Memory B cell (primary cell): ENCODE measurements at regions not wholly inside any gene's neighbourhood (a gene's known extent, or its start where the extent isn't known, plus 50 kb on each side); places are given as distances from the start of the nearest gene placed in this dataset.

Source experiments
- ATAC-seq: fragments of 150-1000 bp; cut with Tn5 transposase; 2 replicates; pipeline ENCODE4 v1.10.0; 2021; ENCODE audit warnings: low read depth, mild to moderate bottlenecking, moderate library complexity
- DNase-seq, 2 donors: peaks; one replicate each; pipeline ENCODE4 v3.0.0; 2022; ENCODE audit warnings: low spot score in 2 of 2
- H3K27ac Mint-ChIP-seq: one replicate; pipeline ENCODE4 v1.8.0; 2022; ENCODE audit warnings: mild to moderate bottlenecking, moderate library complexity, mixed read lengths
- H3K27me3 Mint-ChIP-seq: one replicate; pipeline ENCODE4 v1.8.0; 2022; ENCODE audit warnings: mixed read lengths
- H3K36me3 Mint-ChIP-seq: one replicate; pipeline ENCODE4 v1.8.0; 2022; ENCODE audit warnings: mild to moderate bottlenecking, mixed read lengths
- H3K4me1 Mint-ChIP-seq: one replicate; pipeline ENCODE4 v1.8.0; 2022; ENCODE audit warnings: mixed read lengths
- H3K4me3 Mint-ChIP-seq: one replicate; pipeline ENCODE4 v1.8.0; 2022; ENCODE audit warnings: mild to moderate bottlenecking, moderate library complexity, mixed read lengths
- H3K9me3 Mint-ChIP-seq: one replicate; pipeline ENCODE4 v1.8.0; 2022; ENCODE audit warnings: mixed read lengths

DNA sequence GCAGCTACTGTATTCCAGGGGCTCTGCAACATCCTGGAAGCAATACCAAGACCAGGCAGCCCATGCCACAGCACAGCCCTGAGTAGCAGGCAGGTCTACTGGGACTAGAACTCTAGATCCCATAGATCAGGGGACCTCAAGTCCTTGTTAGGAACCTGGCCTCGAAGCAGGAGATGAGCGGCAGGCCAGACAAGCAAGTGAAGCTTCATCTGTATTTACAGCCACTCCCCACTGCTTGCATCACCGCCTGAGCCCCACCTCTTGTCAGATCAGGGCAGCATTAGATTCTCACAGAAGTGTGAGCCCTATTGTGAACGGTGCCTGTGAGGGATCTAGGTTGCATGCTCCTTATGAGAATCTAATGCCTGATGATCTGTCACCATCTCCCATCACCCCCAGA is 295.7 kb upstream of the TNRC6C start:
- H3K27me3 Mint-ChIP-seq, result peaks cover 15% of the 10 kb centered on the region
- no peak for DNase-seq
- peaks cover 8% of the 10 kb centered on the region for H3K9me3 Mint-ChIP-seq
- no peak for ATAC-seq
- peaks cover 9% of the 10 kb centered on the region for H3K36me3 Mint-ChIP-seq
- peaks cover 17% of the 10 kb centered on the region for H3K4me1 Mint-ChIP-seq
- H3K4me3 Mint-ChIP-seq, result no peak overlapping the region
- no peak overlapping the region for H3K27ac Mint-ChIP-seq

DNA sequence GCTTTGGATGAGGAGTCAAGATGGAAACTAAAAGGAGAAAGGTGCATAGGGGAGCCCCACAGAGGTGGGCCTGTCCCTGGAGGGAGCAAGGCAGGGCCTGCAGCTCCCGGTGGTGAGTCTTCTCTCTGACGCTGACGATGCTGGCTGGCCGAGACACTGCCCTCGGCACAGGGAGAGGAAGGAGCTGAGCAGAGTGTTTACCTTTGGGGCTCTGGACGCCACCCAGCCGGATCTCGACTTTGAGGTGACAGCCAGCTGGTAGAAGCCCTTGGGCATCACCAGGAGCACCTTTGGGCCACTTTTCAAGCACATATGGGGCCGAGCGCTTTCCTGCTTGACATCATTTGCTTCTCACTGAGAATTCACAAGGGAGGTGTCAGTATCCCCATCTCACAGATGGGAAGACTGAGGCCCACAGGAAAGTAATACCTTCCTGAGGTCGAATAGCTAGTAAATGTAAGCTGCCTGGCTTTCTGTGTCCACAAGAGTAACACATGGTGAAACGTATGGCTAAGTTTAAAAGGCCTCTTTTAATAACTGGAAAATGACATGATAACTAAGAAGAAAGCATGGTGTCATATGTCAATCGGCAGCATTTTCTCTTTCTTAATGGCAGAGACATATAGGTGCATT is 294.3 kb upstream of the TNRC6C start:
- DNase-seq (no peak), ATAC-seq (no peak)
- H3K36me3 Mint-ChIP-seq, result peaks cover 8% of the 10 kb centered on the region
- H3K4me3 Mint-ChIP-seq, result no peak overlapping the region
- H3K9me3 Mint-ChIP-seq, result peaks cover 5% of the 10 kb centered on the region
- peaks cover 7% of the 10 kb centered on the region for H3K27me3 Mint-ChIP-seq
- H3K27ac Mint-ChIP-seq, result no peak overlapping the region
- peaks cover 21% of the 10 kb centered on the region for H3K4me1 Mint-ChIP-seq

DNA sequence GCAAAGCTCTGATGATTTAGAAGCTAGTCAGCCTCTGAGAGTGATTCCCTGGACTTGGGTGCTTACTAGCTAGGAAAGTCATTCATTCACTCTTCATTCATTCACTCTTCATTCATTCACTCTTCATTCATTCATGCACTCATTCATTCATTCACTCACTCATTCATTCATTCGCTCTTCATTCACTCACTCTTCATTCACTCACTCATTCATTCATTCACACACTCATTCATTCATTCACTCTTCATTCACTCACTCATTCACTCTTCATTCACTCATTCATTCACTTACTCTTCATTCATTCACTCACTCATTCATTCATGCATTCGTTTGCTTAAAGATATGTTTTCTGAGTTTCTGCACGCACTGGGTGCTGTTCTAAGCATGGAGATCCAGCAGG is 292.7 kb upstream of the TNRC6C start:
- Mint-ChIP-seq H3K36me3 (peaks cover 7% of the 10 kb centered on the region), H3K27ac (no peak overlapping the region), H3K4me1 (peaks cover 21% of the 10 kb centered on the region), H3K27me3 (peaks cover 4% of the 10 kb centered on the region), H3K4me3 (no peak overlapping the region), H3K9me3 (peaks cover 5% of the 10 kb centered on the region)
- ATAC-seq (no peak), DNase-seq (no peak)

DNA sequence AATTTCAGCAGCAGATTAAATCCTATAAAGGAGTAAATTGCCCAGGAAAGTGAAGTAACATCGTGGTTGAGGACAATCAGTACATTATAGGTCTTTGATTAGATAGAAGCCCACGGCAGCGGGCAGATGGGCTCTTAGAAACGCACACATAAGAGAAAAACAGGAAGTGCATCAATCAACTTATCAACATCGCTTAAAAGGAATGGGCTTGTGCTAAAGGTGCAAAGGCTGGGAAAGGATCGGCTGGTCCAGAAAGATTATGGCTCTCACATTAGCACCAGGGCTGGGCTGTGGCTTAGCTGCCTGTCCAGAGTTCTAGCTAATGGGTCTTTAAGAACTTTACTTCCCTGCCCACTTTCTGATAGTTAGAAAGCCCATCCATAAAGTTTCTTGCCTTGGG is 292.0 kb upstream of the TNRC6C start:
- Mint-ChIP-seq H3K4me1 (peaks cover 21% of the 10 kb centered on the region), H3K36me3 (peaks cover 7% of the 10 kb centered on the region), H3K4me3 (peak overlapping the region; percentile 89), H3K27me3 (peaks cover 4% of the 10 kb centered on the region), H3K9me3 (peaks cover 5% of the 10 kb centered on the region), H3K27ac (peak overlapping the region; percentile 48)
- DNase-seq (no peak), ATAC-seq (peak; percentile 16)

DNA sequence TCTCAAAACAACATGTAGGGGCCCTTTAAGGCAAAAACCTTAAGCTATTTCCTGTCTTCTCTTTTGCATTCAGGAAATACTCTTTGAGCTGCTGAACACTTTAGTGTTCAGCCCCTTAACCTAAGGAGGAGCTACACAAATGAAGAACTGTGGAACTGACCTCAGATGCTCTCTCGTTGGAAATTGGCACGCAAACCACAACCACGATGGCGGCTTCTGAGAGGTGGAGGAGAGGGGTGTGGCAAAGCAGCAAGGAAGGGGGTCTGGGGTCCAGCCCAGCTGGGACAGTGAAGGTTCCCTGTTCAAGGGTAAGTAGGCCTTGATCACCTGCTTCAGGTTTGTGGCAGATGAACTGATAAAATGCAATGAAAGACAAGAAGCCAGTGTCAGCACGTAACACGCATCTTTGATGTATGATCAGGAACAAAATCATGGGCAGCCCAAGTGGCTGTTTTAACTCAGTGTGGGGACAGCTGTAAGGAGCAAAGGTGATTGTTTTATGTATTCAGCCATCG is 291.6 kb upstream of the TNRC6C start:
- DNase-seq, result peak; percentile 32 to 35
- Mint-ChIP-seq H3K9me3 (peaks cover 5% of the 10 kb centered on the region), H3K36me3 (peaks cover 7% of the 10 kb centered on the region), H3K4me1 (peaks cover 21% of the 10 kb centered on the region), H3K27me3 (peaks cover 4% of the 10 kb centered on the region), H3K27ac (peak overlapping the region; percentile 48), H3K4me3 (peak overlapping the region; percentile 89)
- peak; percentile 96 for ATAC-seq

DNA sequence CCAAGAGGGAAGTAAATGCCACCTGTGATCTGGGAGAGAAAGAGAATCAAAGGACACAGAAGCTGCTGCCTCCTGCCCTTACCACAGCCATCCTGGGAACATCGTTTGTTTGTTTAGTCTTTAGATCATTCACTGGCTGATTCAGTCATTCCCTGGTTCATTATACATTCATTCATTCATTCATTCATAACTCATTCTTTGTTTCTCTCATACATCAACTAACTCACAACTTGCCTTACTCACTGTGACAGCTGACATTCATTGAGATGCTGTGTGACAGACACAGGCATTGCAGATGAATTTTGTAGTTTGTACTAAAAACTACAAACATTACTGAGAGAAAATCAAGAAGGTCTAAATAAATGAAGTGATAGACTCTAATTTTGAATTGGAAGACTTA is 291.0 kb upstream of the TNRC6C start:
- H3K4me3 Mint-ChIP-seq, result peak overlapping the region; percentile 89
- ATAC-seq, result no peak

DNA sequence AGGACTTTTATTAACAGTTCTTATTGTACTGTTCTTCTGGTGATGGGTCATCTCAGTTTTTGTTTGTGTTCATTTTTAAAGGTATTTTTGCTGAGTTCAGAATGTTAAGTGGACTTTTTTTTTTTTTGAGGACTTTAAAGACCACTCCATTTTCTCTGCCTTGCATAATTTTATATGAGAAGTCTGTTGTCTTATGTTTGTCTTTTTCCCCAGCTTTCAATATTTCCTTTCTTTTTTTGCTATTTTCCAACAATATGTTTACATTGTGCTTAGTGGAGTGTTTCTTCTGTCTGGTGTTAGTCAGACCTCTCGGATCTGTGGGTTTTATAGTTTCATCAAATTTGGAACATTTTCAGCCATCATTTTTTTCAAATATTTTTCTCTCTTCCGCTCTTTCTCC is 290.0 kb upstream of the TNRC6C start:
- H3K9me3 Mint-ChIP-seq, result peaks cover 5% of the 10 kb centered on the region
- H3K27me3 Mint-ChIP-seq, result peaks cover 2% of the 10 kb centered on the region
- H3K27ac Mint-ChIP-seq, result no peak overlapping the region
- no peak overlapping the region for H3K4me3 Mint-ChIP-seq
- H3K4me1 Mint-ChIP-seq, result peaks cover 21% of the 10 kb centered on the region
- DNase-seq (no peak), ATAC-seq (no peak)
- H3K36me3 Mint-ChIP-seq, result peaks cover 7% of the 10 kb centered on the region

More for the DNA sequence above, 291.0 kb upstream of the TNRC6C start:
- Mint-ChIP-seq H3K9me3 (peaks cover 5% of the 10 kb centered on the region), H3K36me3 (peaks cover 7% of the 10 kb centered on the region), H3K27me3 (peaks cover 2% of the 10 kb centered on the region), H3K4me1 (peaks cover 21% of the 10 kb centered on the region), H3K27ac (peak overlapping the region; percentile 48)
- no peak for DNase-seq

DNA sequence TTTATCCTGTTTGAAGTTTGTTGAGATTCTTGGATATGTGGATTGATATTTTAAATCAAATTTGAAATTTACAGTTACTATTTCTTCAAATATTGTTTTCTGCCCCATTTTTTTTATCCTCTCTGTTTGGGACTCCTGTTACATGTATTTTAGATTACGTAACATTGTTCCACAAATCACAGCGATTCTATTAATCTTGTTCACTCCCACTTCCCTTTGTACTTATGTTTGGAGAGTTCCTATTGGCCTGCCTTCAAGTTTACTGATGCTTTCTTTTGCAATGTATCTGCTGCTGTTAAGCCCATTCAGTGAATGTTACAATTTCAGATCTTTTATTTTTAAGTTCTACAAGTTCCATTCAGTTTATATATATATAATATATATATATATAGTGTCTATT is 288.3 kb upstream of the TNRC6C start:
- H3K27me3 Mint-ChIP-seq, result peaks cover 3% of the 10 kb centered on the region
- no peak overlapping the region for H3K27ac Mint-ChIP-seq
- no peak for ATAC-seq
- H3K9me3 Mint-ChIP-seq, result peaks cover 5% of the 10 kb centered on the region
- H3K36me3 Mint-ChIP-seq, result peaks cover 9% of the 10 kb centered on the region
- no peak for DNase-seq
- H3K4me1 Mint-ChIP-seq, result peaks cover 21% of the 10 kb centered on the region
- no peak overlapping the region for H3K4me3 Mint-ChIP-seq

DNA sequence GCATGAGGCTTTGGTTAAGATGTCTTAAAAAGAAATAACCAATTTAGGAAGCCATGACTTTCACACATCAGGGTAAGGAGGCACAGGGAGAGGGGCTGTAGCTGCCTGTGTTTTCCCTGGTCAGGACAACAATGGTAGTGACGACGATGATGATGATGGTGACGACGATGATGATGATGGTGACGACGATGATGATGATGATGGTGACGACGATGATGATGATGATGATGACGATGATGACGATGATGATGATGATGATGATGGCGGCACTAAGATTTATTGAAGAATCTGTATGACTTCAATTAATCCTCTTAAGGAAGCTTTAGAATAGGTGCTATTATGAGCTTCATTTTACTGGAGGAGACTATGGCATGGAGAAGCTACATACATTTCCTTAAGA is 284.1 kb upstream of the TNRC6C start:
- Mint-ChIP-seq H3K36me3 (peaks cover 2% of the 10 kb centered on the region), H3K27me3 (peaks cover 10% of the 10 kb centered on the region), H3K4me3 (no peak overlapping the region), H3K27ac (no peak overlapping the region), H3K4me1 (no peaks in the 10 kb centered on the region), H3K9me3 (no peaks in the 10 kb centered on the region)
- DNase-seq (no peak), ATAC-seq (no peak)

DNA sequence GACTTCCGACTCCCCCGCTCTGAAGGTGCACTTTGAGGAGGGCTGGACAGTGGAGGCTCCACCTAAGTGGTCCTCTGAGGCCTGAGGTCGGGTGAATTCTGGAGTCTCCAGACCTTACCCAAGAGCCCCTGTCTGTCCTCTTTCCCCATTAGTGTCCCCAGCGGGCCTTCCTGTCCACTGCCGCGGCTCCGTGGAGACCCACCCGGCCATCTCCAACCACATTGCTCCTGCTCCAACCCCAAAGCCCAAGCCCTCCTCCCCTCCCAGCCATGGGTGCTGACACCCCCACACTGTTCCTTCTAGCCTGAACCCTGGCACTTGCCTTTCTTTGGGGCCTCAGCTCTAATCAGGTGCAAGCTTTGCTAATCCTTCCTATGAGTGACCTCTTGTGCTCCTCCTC is 283.1 kb upstream of the TNRC6C start:
- H3K27me3 Mint-ChIP-seq, result peaks cover 12% of the 10 kb centered on the region
- H3K4me3 Mint-ChIP-seq, result no peak overlapping the region
- no peak for DNase-seq
- no peaks in the 10 kb centered on the region for H3K4me1 Mint-ChIP-seq
- no peaks in the 10 kb centered on the region for H3K9me3 Mint-ChIP-seq
- H3K36me3 Mint-ChIP-seq, result peaks cover 2% of the 10 kb centered on the region
- H3K27ac Mint-ChIP-seq, result no peak overlapping the region
- ATAC-seq, result no peak

DNA sequence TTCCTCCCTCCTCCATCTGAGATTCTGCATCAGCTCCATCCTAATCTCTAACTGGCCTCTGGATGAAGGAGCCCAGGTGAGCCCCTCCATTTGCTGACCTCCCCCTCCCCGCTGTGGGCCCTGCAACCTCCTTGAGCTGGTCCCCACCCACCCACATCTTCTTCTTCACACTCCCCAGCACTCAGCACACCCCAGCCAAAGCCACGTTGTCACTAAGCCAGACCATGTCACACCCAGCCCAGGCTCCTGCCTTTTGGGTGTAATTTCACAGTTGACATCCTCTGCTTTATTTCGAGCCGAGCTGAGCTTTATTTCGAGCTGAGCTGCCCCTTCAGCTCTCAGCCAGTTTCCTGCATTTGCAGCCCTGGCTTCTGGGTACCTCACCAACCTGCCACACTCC is 282.7 kb upstream of the TNRC6C start:
- H3K9me3 Mint-ChIP-seq, result no peaks in the 10 kb centered on the region
- ATAC-seq, result no peak
- H3K27ac Mint-ChIP-seq, result no peak overlapping the region

DNA sequence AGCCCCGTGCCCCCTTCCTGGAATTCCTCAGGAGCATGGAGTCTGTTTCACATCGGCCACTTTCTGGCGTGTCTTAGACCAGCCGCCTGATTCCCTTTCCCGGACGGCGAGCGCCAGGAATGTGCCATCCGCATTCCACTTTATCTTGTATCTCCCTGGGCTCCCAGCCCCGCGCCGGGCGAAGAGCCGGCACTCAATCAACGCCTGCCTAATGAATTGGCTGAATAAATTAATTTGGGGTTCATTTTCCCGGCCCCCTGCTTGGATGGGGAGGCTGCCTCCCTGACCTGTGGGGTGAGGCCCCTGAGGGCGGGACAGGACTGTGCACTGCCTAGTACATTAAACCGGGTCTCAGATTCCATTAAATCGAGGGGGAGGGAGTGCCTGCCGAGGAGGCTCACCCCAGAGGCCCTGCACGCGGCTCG is 282.3 kb upstream of the TNRC6C start:
- H3K4me1 Mint-ChIP-seq, result no peaks in the 10 kb centered on the region
- H3K4me3 Mint-ChIP-seq, result no peak overlapping the region
- H3K27me3 Mint-ChIP-seq, result peaks cover 12% of the 10 kb centered on the region
- no peaks in the 10 kb centered on the region for H3K9me3 Mint-ChIP-seq
- no peak overlapping the region for H3K27ac Mint-ChIP-seq
- ATAC-seq (no peak), DNase-seq (no peak)
- H3K36me3 Mint-ChIP-seq, result peaks cover 2% of the 10 kb centered on the region

More for the DNA sequence above, 282.7 kb upstream of the TNRC6C start:
- Mint-ChIP-seq H3K36me3 (peaks cover 2% of the 10 kb centered on the region), H3K4me1 (no peaks in the 10 kb centered on the region), H3K4me3 (no peak overlapping the region), H3K27me3 (peaks cover 12% of the 10 kb centered on the region)
- no peak for DNase-seq

DNA sequence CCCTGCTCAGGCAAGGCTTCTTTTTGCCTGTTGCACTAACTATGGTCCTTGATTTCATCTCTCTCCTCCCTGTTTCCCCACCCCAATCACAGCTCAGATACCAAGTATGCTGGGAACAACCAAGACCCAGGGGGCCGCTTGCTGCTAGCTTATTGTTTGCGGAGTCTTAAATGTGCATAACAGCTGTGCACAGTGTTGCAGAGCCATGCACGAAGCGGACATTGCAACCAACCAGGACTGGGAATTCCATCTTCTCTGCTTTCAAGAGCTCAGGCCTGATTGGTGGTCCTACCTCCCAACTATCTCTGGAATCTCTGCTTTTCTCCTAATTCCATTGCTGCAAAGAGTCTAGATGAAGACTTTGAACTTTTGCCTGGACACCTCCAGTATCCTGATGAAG is 281.3 kb upstream of the TNRC6C start:
- no peak for DNase-seq
- Mint-ChIP-seq H3K4me3 (no peak overlapping the region), H3K36me3 (peaks cover 2% of the 10 kb centered on the region), H3K27me3 (peaks cover 12% of the 10 kb centered on the region), H3K9me3 (no peaks in the 10 kb centered on the region), H3K4me1 (no peaks in the 10 kb centered on the region), H3K27ac (no peak overlapping the region)
- no peak for ATAC-seq

DNA sequence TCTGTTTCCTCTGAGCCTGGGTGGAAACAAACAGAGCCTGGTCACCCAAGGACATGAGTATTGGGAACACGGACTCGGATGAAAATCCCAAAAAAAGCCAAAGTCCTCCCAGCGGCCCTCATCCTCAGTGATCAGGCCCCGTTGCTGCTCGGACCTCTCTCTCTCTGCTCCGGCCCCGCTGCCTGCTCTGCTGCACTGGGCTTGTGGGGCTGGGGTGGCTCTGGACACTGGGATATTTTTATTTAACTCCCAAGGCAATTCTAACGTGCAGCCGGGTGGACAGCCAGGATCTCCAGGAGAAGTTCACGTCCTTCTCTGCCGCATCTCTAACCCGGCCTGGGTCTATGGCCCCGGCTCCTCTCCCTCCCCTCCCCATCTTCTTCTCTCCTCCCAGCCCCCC is 280.9 kb upstream of the TNRC6C start:
- Mint-ChIP-seq H3K4me1 (no peaks in the 10 kb centered on the region), H3K4me3 (no peak overlapping the region), H3K27ac (no peak overlapping the region), H3K9me3 (no peaks in the 10 kb centered on the region), H3K36me3 (peaks cover 2% of the 10 kb centered on the region), H3K27me3 (peaks cover 12% of the 10 kb centered on the region)
- DNase-seq (no peak), ATAC-seq (no peak)

DNA sequence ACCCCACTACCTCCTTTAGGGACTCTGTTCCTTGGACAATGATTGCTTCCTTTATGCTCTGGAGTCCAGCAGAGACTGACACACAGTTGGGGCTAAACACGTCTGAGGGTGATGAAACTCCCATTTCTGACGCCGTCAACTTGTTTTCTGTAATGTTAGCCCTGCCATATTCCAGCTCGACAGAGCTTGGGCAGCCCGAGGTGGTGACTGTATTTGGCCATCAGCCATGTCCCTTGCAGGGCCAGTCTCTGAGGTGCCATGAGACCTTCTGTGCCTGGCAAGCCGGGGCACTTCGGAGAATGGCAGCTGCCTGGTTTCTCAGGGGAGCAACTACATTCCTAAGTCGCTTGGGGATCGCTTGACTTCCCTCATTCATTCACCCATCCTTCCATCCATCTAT is 278.9 kb upstream of the TNRC6C start:
- Mint-ChIP-seq H3K36me3 (peaks cover 2% of the 10 kb centered on the region), H3K4me1 (no peaks in the 10 kb centered on the region), H3K27me3 (peaks cover 15% of the 10 kb centered on the region), H3K27ac (no peak overlapping the region), H3K4me3 (no peak overlapping the region), H3K9me3 (no peaks in the 10 kb centered on the region)
- DNase-seq (no peak), ATAC-seq (no peak)
